ENCODE measurements at regions not wholly inside any gene's neighbourhood (a gene's known extent, or its start where the extent isn't known, plus 50 kb on each side); places are given as distances from the start of the nearest gene placed in this dataset.
A peak's percentile ranks its signal among the peaks of the same experiment; 100 is the strongest.

- H3K4me1 ChIP-seq (ENCODE audit: control insufficient read depth, insufficient read depth, low read length): peaks cover 7% of the 10 kb centered on the region; the same call in 1 of the 2 replicates
- H3K9ac ChIP-seq (ENCODE audit: low read depth, low read length): no peak overlapping the region
- no peak overlapping the region for H3K4me3 ChIP-seq (ENCODE audit: low read depth, low read length)
- no peak overlapping the region for H3K27ac ChIP-seq (ENCODE audit: low read depth, low read length)
- no peaks in the 10 kb centered on the region for H3K36me3 ChIP-seq (ENCODE audit: control insufficient read depth, insufficient read depth, low read length)
- H3K9me3 ChIP-seq (ENCODE audit: control insufficient read depth, insufficient read depth, low read length): no peaks in the 10 kb centered on the region
- no peaks in the 10 kb centered on the region for H3K27me3 ChIP-seq (ENCODE audit: control insufficient read depth, insufficient read depth, low read length)
Measured at GRCh38 chr4:56128213-56128612, 179.5 kb downstream of the CEP135 start.

GRCh38 chr4:56127716-56128115, 179.0 kb downstream of the CEP135 start:
- Histone ChIP-seq H3K4me1 (ENCODE audit: control insufficient read depth, insufficient read depth, low read length) (peaks cover 7% of the 10 kb centered on the region; the same call in 1 of the 2 replicates), H3K27ac (ENCODE audit: low read depth, low read length) (no peak overlapping the region), H3K9me3 (ENCODE audit: control insufficient read depth, insufficient read depth, low read length) (no peaks in the 10 kb centered on the region), H3K36me3 (ENCODE audit: control insufficient read depth, insufficient read depth, low read length) (no peaks in the 10 kb centered on the region), H3K4me3 (ENCODE audit: low read depth, low read length) (no peak overlapping the region), H3K27me3 (ENCODE audit: control insufficient read depth, insufficient read depth, low read length) (no peaks in the 10 kb centered on the region), H3K9ac (ENCODE audit: low read depth, low read length) (no peak overlapping the region)

GRCh38 chr4:56123547-56123946, 174.8 kb downstream of the CEP135 start:
- no peak overlapping the region for H3K27ac ChIP-seq (ENCODE audit: low read depth, low read length)
- no peaks in the 10 kb centered on the region for H3K36me3 ChIP-seq (ENCODE audit: control insufficient read depth, insufficient read depth, low read length)
- H3K4me1 ChIP-seq (ENCODE audit: control insufficient read depth, insufficient read depth, low read length): peaks cover 7% of the 10 kb centered on the region; the same call in 1 of the 2 replicates
- no peak overlapping the region for H3K9ac ChIP-seq (ENCODE audit: low read depth, low read length)
- no peak overlapping the region for H3K4me3 ChIP-seq (ENCODE audit: low read depth, low read length)
- H3K9me3 ChIP-seq (ENCODE audit: control insufficient read depth, insufficient read depth, low read length): no peaks in the 10 kb centered on the region
- no peaks in the 10 kb centered on the region for H3K27me3 ChIP-seq (ENCODE audit: control insufficient read depth, insufficient read depth, low read length)

GRCh38 chr4:56123051-56123450, 174.3 kb downstream of the CEP135 start:
- Histone ChIP-seq H3K9me3 (ENCODE audit: control insufficient read depth, insufficient read depth, low read length) (no peaks in the 10 kb centered on the region), H3K9ac (ENCODE audit: low read depth, low read length) (no peak overlapping the region), H3K4me3 (ENCODE audit: low read depth, low read length) (no peak overlapping the region), H3K4me1 (ENCODE audit: control insufficient read depth, insufficient read depth, low read length) (peaks cover 7% of the 10 kb centered on the region; the same call in 1 of the 2 replicates), H3K36me3 (ENCODE audit: control insufficient read depth, insufficient read depth, low read length) (no peaks in the 10 kb centered on the region), H3K27ac (ENCODE audit: low read depth, low read length) (no peak overlapping the region), H3K27me3 (ENCODE audit: control insufficient read depth, insufficient read depth, low read length) (no peaks in the 10 kb centered on the region)

- no peaks in the 10 kb centered on the region for H3K27me3 ChIP-seq (ENCODE audit: control insufficient read depth, insufficient read depth, low read length)
- H3K36me3 ChIP-seq (ENCODE audit: control insufficient read depth, insufficient read depth, low read length): no peaks in the 10 kb centered on the region
- no peaks in the 10 kb centered on the region for H3K9me3 ChIP-seq (ENCODE audit: control insufficient read depth, insufficient read depth, low read length)
- H3K9ac ChIP-seq (ENCODE audit: low read depth, low read length): no peak overlapping the region
- H3K27ac ChIP-seq (ENCODE audit: low read depth, low read length): no peak overlapping the region
- H3K4me3 ChIP-seq (ENCODE audit: low read depth, low read length): no peak overlapping the region
- no peaks in the 10 kb centered on the region for H3K4me1 ChIP-seq (ENCODE audit: control insufficient read depth, insufficient read depth, low read length)
Measured at GRCh38 chr4:56118845-56119244, 170.1 kb downstream of the CEP135 start.

GRCh38 chr4:56118055-56118454, 169.3 kb downstream of the CEP135 start:
- Histone ChIP-seq H3K4me1 (ENCODE audit: control insufficient read depth, insufficient read depth, low read length) (no peaks in the 10 kb centered on the region), H3K9me3 (ENCODE audit: control insufficient read depth, insufficient read depth, low read length) (no peaks in the 10 kb centered on the region), H3K27me3 (ENCODE audit: control insufficient read depth, insufficient read depth, low read length) (no peaks in the 10 kb centered on the region), H3K27ac (ENCODE audit: low read depth, low read length) (no peak overlapping the region), H3K4me3 (ENCODE audit: low read depth, low read length) (no peak overlapping the region), H3K36me3 (ENCODE audit: control insufficient read depth, insufficient read depth, low read length) (no peaks in the 10 kb centered on the region), H3K9ac (ENCODE audit: low read depth, low read length) (no peak overlapping the region)

- H3K4me3 ChIP-seq (ENCODE audit: low read depth, low read length): no peak overlapping the region
- no peak overlapping the region for H3K27ac ChIP-seq (ENCODE audit: low read depth, low read length)
- H3K36me3 ChIP-seq (ENCODE audit: control insufficient read depth, insufficient read depth, low read length): no peaks in the 10 kb centered on the region
- no peaks in the 10 kb centered on the region for H3K27me3 ChIP-seq (ENCODE audit: control insufficient read depth, insufficient read depth, low read length)
- H3K9ac ChIP-seq (ENCODE audit: low read depth, low read length): no peak overlapping the region
- no peaks in the 10 kb centered on the region for H3K9me3 ChIP-seq (ENCODE audit: control insufficient read depth, insufficient read depth, low read length)
- H3K4me1 ChIP-seq (ENCODE audit: control insufficient read depth, insufficient read depth, low read length): peaks cover 6% of the 10 kb centered on the region; the same call in 1 of the 2 replicates
Measured at GRCh38 chr4:56115898-56116297, 167.2 kb downstream of the CEP135 start.

GRCh38 chr4:56112377-56112776, 163.6 kb downstream of the CEP135 start:
- Histone ChIP-seq H3K4me3 (ENCODE audit: low read depth, low read length) (peak overlapping the region; percentile 1; the same call in 1 of the 2 replicates), H3K27ac (ENCODE audit: low read depth, low read length) (peak overlapping the region; percentile 71), H3K4me1 (ENCODE audit: control insufficient read depth, insufficient read depth, low read length) (peaks cover 6% of the 10 kb centered on the region; the same call in 1 of the 2 replicates), H3K9me3 (ENCODE audit: control insufficient read depth, insufficient read depth, low read length) (no peaks in the 10 kb centered on the region), H3K9ac (ENCODE audit: low read depth, low read length) (no peak overlapping the region), H3K27me3 (ENCODE audit: control insufficient read depth, insufficient read depth, low read length) (no peaks in the 10 kb centered on the region), H3K36me3 (ENCODE audit: control insufficient read depth, insufficient read depth, low read length) (no peaks in the 10 kb centered on the region)

GRCh38 chr4:56106180-56107147, 157.7 kb downstream of the CEP135 start:
- Histone ChIP-seq H3K36me3 (ENCODE audit: control insufficient read depth, insufficient read depth, low read length) (no peaks in the 10 kb centered on the region), H3K27ac (ENCODE audit: low read depth, low read length) (no peak overlapping the region), H3K9me3 (ENCODE audit: control insufficient read depth, insufficient read depth, low read length) (no peaks in the 10 kb centered on the region), H3K9ac (ENCODE audit: low read depth, low read length) (no peak overlapping the region), H3K4me1 (ENCODE audit: control insufficient read depth, insufficient read depth, low read length) (no peaks in the 10 kb centered on the region), H3K27me3 (ENCODE audit: control insufficient read depth, insufficient read depth, low read length) (no peaks in the 10 kb centered on the region), H3K4me3 (ENCODE audit: low read depth, low read length) (no peak overlapping the region)

GRCh38 chr4:56104188-56104587, 155.4 kb downstream of the CEP135 start:
- H3K4me3 ChIP-seq (ENCODE audit: low read depth, low read length): no peak overlapping the region
- H3K27ac ChIP-seq (ENCODE audit: low read depth, low read length): no peak overlapping the region
- H3K9me3 ChIP-seq (ENCODE audit: control insufficient read depth, insufficient read depth, low read length): no peaks in the 10 kb centered on the region
- no peaks in the 10 kb centered on the region for H3K4me1 ChIP-seq (ENCODE audit: control insufficient read depth, insufficient read depth, low read length)
- H3K9ac ChIP-seq (ENCODE audit: low read depth, low read length): no peak overlapping the region
- no peaks in the 10 kb centered on the region for H3K36me3 ChIP-seq (ENCODE audit: control insufficient read depth, insufficient read depth, low read length)
- no peaks in the 10 kb centered on the region for H3K27me3 ChIP-seq (ENCODE audit: control insufficient read depth, insufficient read depth, low read length)

GRCh38 chr4:56102601-56103000, 153.9 kb downstream of the CEP135 start:
- Histone ChIP-seq H3K27ac (ENCODE audit: low read depth, low read length) (no peak overlapping the region), H3K4me1 (ENCODE audit: control insufficient read depth, insufficient read depth, low read length) (no peaks in the 10 kb centered on the region), H3K36me3 (ENCODE audit: control insufficient read depth, insufficient read depth, low read length) (no peaks in the 10 kb centered on the region), H3K9me3 (ENCODE audit: control insufficient read depth, insufficient read depth, low read length) (no peaks in the 10 kb centered on the region), H3K9ac (ENCODE audit: low read depth, low read length) (no peak overlapping the region), H3K27me3 (ENCODE audit: control insufficient read depth, insufficient read depth, low read length) (no peaks in the 10 kb centered on the region), H3K4me3 (ENCODE audit: low read depth, low read length) (no peak overlapping the region)

Measured in HUES48 (cell line).